Smooth muscle cell (in vitro differentiated cells): ENCODE measurements at regions not wholly inside any gene's neighbourhood (a gene's known extent, or its start where the extent isn't known, plus 50 kb on each side); places are given as distances from the start of the nearest gene placed in this dataset.

Experiments used
- DNase-seq: peaks from one replicate; lab custom pipeline; 2025; ENCODE audit not compliant: unreplicated experiment; lab: John Stamatoyannopoulos, UW
- H2AFZ ChIP-seq: fragments of 200-600 bp; sonication (generic); 2 replicates; pipeline ENCODE4 v1.6.0; 2016; ENCODE audit warnings: antibody characterized with exemption, low read depth, mild to moderate bottlenecking
- H3F3A ChIP-seq: fragments of 200-600 bp; sonication (generic); 2 replicates; pipeline ENCODE4 v1.6.0; 2017; ENCODE audit warnings: antibody characterized with exemption, low read depth
- H3K27ac ChIP-seq: fragments of 200-600 bp; sonication (generic); 2 replicates; pipeline ENCODE4 v1.5.1; 2016; ENCODE audit warnings: low read depth, mild to moderate bottlenecking
- H3K27me3 ChIP-seq: fragments of 200-600 bp; sonication (generic); 2 replicates; pipeline ENCODE4 v1.6.1; 2016; ENCODE audit warnings: low read depth, mild to moderate bottlenecking
- H3K36me3 ChIP-seq: fragments of 200-600 bp; sonication (generic); 2 replicates; pipeline ENCODE4 v1.5.1; 2016; ENCODE audit warnings: low read depth
- H3K4me1 ChIP-seq: fragments of 200-600 bp; sonication (generic); 2 replicates; pipeline ENCODE4 v1.5.1; 2016; ENCODE audit warnings: low read depth
- H3K4me2 ChIP-seq: fragments of 200-600 bp; sonication (generic); 2 replicates; pipeline ENCODE4 v1.6.0; 2016; ENCODE audit warnings: mild to moderate bottlenecking
- H3K4me3 ChIP-seq: fragments of 200-600 bp; sonication (generic); 2 replicates; pipeline ENCODE4 v1.5.1; 2016; ENCODE audit warnings: mild to moderate bottlenecking
- H3K79me2 ChIP-seq: fragments of 200-600 bp; sonication (generic); 2 replicates; pipeline ENCODE4 v1.6.0; 2016; ENCODE audit warnings: low read depth, mild to moderate bottlenecking
- H3K9ac ChIP-seq: fragments of 200-600 bp; sonication (generic); 2 replicates; pipeline ENCODE4 v1.6.0; 2016; ENCODE audit warnings: low read depth
- H3K9me3 ChIP-seq: fragments of 200-600 bp; sonication (generic); replicated peaks from 2 replicates; pipeline ENCODE4 v1.5.1; 2016; ENCODE audit warnings: low read depth
- H4K20me1 ChIP-seq: fragments of 200-600 bp; sonication (generic); 2 replicates; pipeline ENCODE4 v1.6.0; 2016; ENCODE audit warnings: low read depth
- WGBS: methylation state at CpG from one replicate; pipeline ENCODE4 v1.1.7; 2016; ENCODE audit warnings: low lambda C conversion rate; 5-methylcytosine and 5-hydroxymethylcytosine counted together
- TF ChIP-seq, protein P1 (sequence below): fragments of 200-600 bp; sonication (generic); IDR thresholded peaks from 2 replicates; pipeline ENCODE4 v1.5.1; 2017; ENCODE audit warnings: borderline replicate concordance, mild to moderate bottlenecking, antibody characterized with exemption; ENCODE audit not compliant: insufficient read depth, poor library complexity, severe bottlenecking

DNA sequence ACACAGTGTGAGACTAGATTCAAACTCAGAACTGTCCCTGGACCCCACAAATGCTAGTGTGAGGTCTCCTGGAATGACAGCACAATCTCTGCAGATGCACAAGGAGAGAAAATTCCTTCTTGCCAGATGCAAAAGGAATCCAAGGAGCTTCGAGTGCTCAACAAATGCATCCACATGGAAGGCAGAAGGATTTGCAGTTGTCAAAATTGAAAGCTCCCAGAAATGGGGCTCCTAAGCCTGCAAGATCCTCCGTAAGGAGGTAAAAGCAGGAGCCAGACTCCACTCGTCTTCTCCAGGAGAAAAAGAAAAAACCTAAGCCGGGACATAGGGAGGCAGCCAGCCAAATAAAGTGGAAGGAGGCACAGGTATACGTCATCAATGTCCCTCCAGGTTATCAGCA is 355.0 kb upstream of the KLHL29 start:
- H2AFZ ChIP-seq, result no peak overlapping the region

GRCh38 chr2:23034996-23035395 is 350.0 kb upstream of the KLHL29 start:
- DNase-seq, result no peak
- no peak overlapping the region for H3K9ac ChIP-seq
- H3K4me1 ChIP-seq, result no peaks in the 10 kb centered on the region
- H3F3A ChIP-seq, result no peaks in the 10 kb centered on the region
- WGBS, result 89% methylated on average over 3 of the region's 3 CpGs
- no peaks in the 10 kb centered on the region for H3K9me3 ChIP-seq
- no peaks in the 10 kb centered on the region for H3K36me3 ChIP-seq
- no peak overlapping the region for H2AFZ ChIP-seq
- no peaks in the 10 kb centered on the region for H3K79me2 ChIP-seq
- no peaks in the 10 kb centered on the region for H3K27me3 ChIP-seq
- H3K27ac ChIP-seq, result no peak overlapping the region
- H3K4me3 ChIP-seq, result no peak overlapping the region
- no peak overlapping the region for H3K4me2 ChIP-seq
- TF ChIP-seq, protein P1, sequence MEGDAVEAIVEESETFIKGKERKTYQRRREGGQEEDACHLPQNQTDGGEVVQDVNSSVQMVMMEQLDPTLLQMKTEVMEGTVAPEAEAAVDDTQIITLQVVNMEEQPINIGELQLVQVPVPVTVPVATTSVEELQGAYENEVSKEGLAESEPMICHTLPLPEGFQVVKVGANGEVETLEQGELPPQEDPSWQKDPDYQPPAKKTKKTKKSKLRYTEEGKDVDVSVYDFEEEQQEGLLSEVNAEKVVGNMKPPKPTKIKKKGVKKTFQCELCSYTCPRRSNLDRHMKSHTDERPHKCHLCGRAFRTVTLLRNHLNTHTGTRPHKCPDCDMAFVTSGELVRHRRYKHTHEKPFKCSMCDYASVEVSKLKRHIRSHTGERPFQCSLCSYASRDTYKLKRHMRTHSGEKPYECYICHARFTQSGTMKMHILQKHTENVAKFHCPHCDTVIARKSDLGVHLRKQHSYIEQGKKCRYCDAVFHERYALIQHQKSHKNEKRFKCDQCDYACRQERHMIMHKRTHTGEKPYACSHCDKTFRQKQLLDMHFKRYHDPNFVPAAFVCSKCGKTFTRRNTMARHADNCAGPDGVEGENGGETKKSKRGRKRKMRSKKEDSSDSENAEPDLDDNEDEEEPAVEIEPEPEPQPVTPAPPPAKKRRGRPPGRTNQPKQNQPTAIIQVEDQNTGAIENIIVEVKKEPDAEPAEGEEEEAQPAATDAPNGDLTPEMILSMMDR, result no peak
- H4K20me1 ChIP-seq, result no peaks in the 10 kb centered on the region

More for the DNA sequence above, 355.0 kb upstream of the KLHL29 start:
- Histone ChIP-seq H4K20me1 (no peaks in the 10 kb centered on the region), H3K4me1 (peaks cover 8% of the 10 kb centered on the region), H3K9ac (no peak overlapping the region), H3K27ac (no peak overlapping the region), H3K9me3 (no peaks in the 10 kb centered on the region), H3K36me3 (no peaks in the 10 kb centered on the region), H3K27me3 (no peaks in the 10 kb centered on the region), H3F3A (no peaks in the 10 kb centered on the region), H3K4me2 (no peak overlapping the region), H3K79me2 (no peaks in the 10 kb centered on the region), H3K4me3 (no peak overlapping the region)
- DNase-seq, result no peak
- TF ChIP-seq, protein P1, result no peak
- 34% methylated on average over 5 of the region's 5 CpGs for WGBS

DNA sequence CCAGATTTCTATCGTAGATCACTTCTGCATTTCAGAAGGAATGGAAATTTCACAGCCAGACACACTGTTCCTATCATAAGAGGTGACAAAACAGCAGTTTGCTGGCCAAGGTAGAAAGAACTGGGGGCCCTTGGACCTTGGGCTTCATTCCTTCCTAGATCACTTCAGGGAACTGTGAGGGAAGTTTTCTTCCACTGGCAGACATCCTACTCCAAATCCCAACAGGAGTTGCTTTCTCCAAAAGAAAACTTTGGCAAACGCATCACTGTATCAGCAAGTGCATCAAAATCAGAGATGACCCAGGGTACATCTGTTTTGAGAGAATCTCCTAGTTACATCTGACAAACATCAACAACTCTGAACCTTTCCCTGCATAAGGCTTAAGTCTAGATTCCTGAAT is 348.4 kb upstream of the KLHL29 start:
- no peak overlapping the region for H3K4me3 ChIP-seq
- 97% methylated on average over 2 of the region's 2 CpGs for WGBS
- H3F3A ChIP-seq, result no peaks in the 10 kb centered on the region
- no peaks in the 10 kb centered on the region for H3K4me1 ChIP-seq
- DNase-seq, result no peak
- TF ChIP-seq, protein P1, result no peak
- H4K20me1 ChIP-seq, result no peaks in the 10 kb centered on the region
- no peak overlapping the region for H3K4me2 ChIP-seq
- no peak overlapping the region for H3K9ac ChIP-seq
- no peaks in the 10 kb centered on the region for H3K36me3 ChIP-seq
- H2AFZ ChIP-seq, result no peak overlapping the region
- H3K79me2 ChIP-seq, result no peaks in the 10 kb centered on the region
- no peaks in the 10 kb centered on the region for H3K27me3 ChIP-seq
- H3K27ac ChIP-seq, result no peak overlapping the region
- H3K9me3 ChIP-seq, result no peaks in the 10 kb centered on the region

- Histone ChIP-seq H3K4me1 (no peaks in the 10 kb centered on the region), H3K9me3 (no peaks in the 10 kb centered on the region), H2AFZ (no peak overlapping the region), H3K4me2 (no peak overlapping the region), H3K9ac (no peak overlapping the region), H3K4me3 (no peak overlapping the region), H4K20me1 (no peaks in the 10 kb centered on the region), H3K27ac (no peak overlapping the region), H3K36me3 (no peaks in the 10 kb centered on the region), H3K27me3 (no peaks in the 10 kb centered on the region), H3K79me2 (no peaks in the 10 kb centered on the region), H3F3A (no peaks in the 10 kb centered on the region)
- no peak for DNase-seq
- TF ChIP-seq, protein P1, result no peak
- 93% methylated on average over 2 of the region's 2 CpGs for WGBS
Observed at GRCh38 chr2:23037596-23037995, 347.4 kb upstream of the KLHL29 start.
